Esophagus (tissue), 2 donors: ENCODE measurements at regions not wholly inside any gene's neighbourhood (a gene's known extent, or its start where the extent isn't known, plus 50 kb on each side); places are given as distances from the start of the nearest gene placed in this dataset.

Experiments used
- H3K27ac ChIP-seq, 2 donors: one replicate each; pipeline ENCODE4 v1.5.1; 2013; ENCODE audit warnings: low read depth in 2 of 2, mild to moderate bottlenecking in 2 of 2, inconsistent platforms in 1 of 2, low read length in 1 of 2, moderate library complexity in 1 of 2
- H3K27me3 ChIP-seq, 2 donors: one replicate each; pipeline ENCODE4 v1.6.1; 2013; ENCODE audit warnings: low read length in 2 of 2, control low read depth in 1 of 2, mild to moderate bottlenecking in 1 of 2; ENCODE audit not compliant: insufficient read depth in 2 of 2, control insufficient read depth in 1 of 2
- H3K36me3 ChIP-seq, 2 donors: one replicate each; pipeline ENCODE4 v1.6.1; 2013; ENCODE audit warnings: low read length in 1 of 2; ENCODE audit not compliant: control insufficient read depth in 2 of 2, insufficient read depth in 2 of 2
- H3K4me1 ChIP-seq, 2 donors: one replicate each; pipeline ENCODE4 v1.6.1; 2013; ENCODE audit warnings: low read length in 1 of 2; ENCODE audit not compliant: control insufficient read depth in 2 of 2, insufficient read depth in 2 of 2
- H3K4me3 ChIP-seq, 2 donors: one replicate each; pipeline ENCODE4 v1.5.1; 2013; ENCODE audit warnings: low read length in 2 of 2, mild to moderate bottlenecking in 2 of 2, low read depth in 1 of 2, moderate library complexity in 1 of 2
- H3K9me3 ChIP-seq, 2 donors: one replicate each; pipeline ENCODE4 v1.6.1; 2013; ENCODE audit warnings: mild to moderate bottlenecking in 2 of 2, low read depth in 1 of 2, low read length in 1 of 2, moderate library complexity in 1 of 2; ENCODE audit not compliant: control insufficient read depth in 2 of 2, insufficient read depth in 1 of 2
- WGBS, 2 donors: extraction: QIAGEN DNeasy Blood & Tissue Kit; methylation state at CpG; one replicate each; pipeline ENCODE4 v1.1.7; 2013; 5-methylcytosine and 5-hydroxymethylcytosine counted together
- donor health status: healthy with polysubstance abuse.
- donor health status: Bipolar disorder and iron deficiency.

- Histone ChIP-seq H3K4me1 (no peaks in the 10 kb centered on the region), H3K9me3 (no peaks in the 10 kb centered on the region), H3K4me3 (no peak overlapping the region), H3K36me3 (no peaks in the 10 kb centered on the region), H3K27ac (no peak overlapping the region), H3K27me3 (no peaks in the 10 kb centered on the region)
- 64 to 76% methylated on average over 1 of the region's 1 CpG for WGBS, 2 donors
Measured at GRCh38 chr13:104086210-104086609, 1020.0 kb upstream of the SLC10A2 start.

DNA sequence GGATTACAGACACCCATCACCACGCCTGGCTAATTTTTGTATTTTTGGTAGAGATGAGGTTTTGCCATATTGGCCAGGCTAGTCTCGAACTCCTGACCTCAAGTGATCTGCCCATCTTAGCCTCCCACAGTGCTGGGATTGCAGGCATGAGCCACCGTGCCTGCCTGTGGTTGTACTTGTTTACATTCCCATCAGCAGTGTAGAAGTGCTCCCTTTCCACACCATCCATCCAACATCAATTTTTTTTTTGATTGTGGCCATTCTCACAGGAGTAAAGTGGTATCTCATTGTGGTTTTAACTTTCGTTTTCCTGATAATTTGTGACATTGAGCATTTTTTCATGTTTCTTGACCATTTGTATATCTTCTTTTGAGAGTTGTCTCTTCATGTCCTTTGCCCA, 1019.4 kb upstream of the SLC10A2 start:
- Histone ChIP-seq H3K9me3 (no peaks in the 10 kb centered on the region), H3K36me3 (no peaks in the 10 kb centered on the region), H3K27me3 (no peaks in the 10 kb centered on the region), H3K4me3 (no peak overlapping the region), H3K27ac (no peak overlapping the region), H3K4me1 (no peaks in the 10 kb centered on the region)
- 68 to 70% methylated on average over 4 of the region's 4 CpGs for WGBS, 2 donors

DNA sequence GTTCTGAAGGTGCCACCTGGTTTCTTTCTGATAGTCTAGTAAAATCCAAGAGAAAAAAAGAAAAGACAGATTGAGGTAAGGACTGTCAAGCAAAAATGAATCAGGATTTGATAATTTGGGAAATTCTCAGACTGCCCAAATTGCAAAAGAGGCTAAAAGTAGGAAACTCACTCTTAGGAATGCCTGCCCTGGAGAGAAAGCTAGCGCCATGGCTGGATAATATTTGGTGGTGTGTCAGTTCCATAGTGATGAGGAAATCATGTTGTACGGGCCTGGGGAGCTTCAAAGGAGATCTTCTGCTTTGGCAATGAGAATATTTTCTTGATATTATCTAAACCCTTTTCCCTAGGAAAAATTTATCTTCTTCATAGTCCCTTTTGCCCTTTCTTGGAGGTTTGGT, 1008.1 kb upstream of the SLC10A2 start:
- no peaks in the 10 kb centered on the region for H3K36me3 ChIP-seq
- no peak overlapping the region for H3K27ac ChIP-seq
- WGBS, 2 donors = 84 to 89% methylated on average over 2 of the region's 2 CpGs
- H3K4me3 ChIP-seq = no peak overlapping the region
- no peaks in the 10 kb centered on the region for H3K9me3 ChIP-seq
- H3K4me1 ChIP-seq = no peaks in the 10 kb centered on the region
- H3K27me3 ChIP-seq = no peaks in the 10 kb centered on the region

DNA sequence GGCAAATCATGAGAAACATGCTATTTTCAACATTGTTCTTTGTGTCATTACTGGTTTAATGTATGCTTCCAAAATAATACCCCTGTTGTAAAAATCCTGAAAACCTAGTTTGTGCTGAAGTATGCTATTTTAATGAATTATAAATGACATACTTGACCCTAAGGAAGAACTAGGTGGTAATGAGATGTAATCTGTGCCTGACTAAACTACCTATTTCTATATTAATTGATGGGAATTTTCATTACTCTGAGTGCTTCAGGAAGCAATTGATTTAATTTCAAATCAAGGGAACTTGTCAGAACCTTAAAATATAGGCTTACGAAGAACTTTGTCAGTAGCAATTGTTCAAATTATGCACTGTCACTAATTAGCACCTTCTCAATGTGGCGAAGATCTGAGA, 1005.6 kb upstream of the SLC10A2 start:
- Histone ChIP-seq H3K36me3 (no peaks in the 10 kb centered on the region), H3K4me3 (no peak overlapping the region), H3K4me1 (no peaks in the 10 kb centered on the region), H3K27ac (no peak overlapping the region), H3K27me3 (no peaks in the 10 kb centered on the region), H3K9me3 (no peaks in the 10 kb centered on the region)
- 94 to 98% methylated on average over 2 of the region's 2 CpGs for WGBS, 2 donors

DNA sequence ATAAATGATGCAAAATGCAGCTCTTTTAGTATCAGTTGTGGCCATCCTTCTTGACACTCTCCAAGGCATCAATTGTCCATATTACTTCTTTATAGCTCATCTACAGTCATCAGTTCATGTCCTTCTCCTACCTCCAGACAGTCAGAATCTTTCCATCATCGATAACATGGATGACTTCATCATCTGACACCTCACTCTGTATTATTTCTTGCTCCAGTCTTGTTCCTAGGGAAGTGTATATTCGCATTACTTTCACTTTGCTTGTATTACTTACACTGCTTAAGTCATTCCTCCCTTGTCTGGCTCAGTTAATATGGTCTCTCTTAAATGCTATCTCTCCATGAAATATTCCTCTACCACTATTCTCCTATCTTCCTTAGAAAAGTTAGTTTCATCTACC, 999.1 kb upstream of the SLC10A2 start:
- Histone ChIP-seq H3K36me3 (no peaks in the 10 kb centered on the region), H3K4me3 (no peak overlapping the region), H3K9me3 (no peaks in the 10 kb centered on the region), H3K4me1 (no peaks in the 10 kb centered on the region), H3K27me3 (no peaks in the 10 kb centered on the region), H3K27ac (no peak overlapping the region)
- 82 to 85% methylated on average over 2 of the region's 2 CpGs for WGBS, 2 donors

- H3K27me3 ChIP-seq = no peaks in the 10 kb centered on the region
- no peaks in the 10 kb centered on the region for H3K9me3 ChIP-seq
- H3K4me3 ChIP-seq = no peak overlapping the region
- WGBS, 2 donors = 77 to 80% methylated on average over 4 of the region's 4 CpGs
- H3K27ac ChIP-seq = no peak overlapping the region
- no peaks in the 10 kb centered on the region for H3K4me1 ChIP-seq
- H3K36me3 ChIP-seq = no peaks in the 10 kb centered on the region
Measured at GRCh38 chr13:104057861-104058260, 991.6 kb upstream of the SLC10A2 start.

GRCh38 chr13:104045907-104046306, 979.7 kb upstream of the SLC10A2 start:
- Histone ChIP-seq H3K27ac (no peak overlapping the region), H3K9me3 (no peaks in the 10 kb centered on the region), H3K36me3 (no peaks in the 10 kb centered on the region), H3K4me3 (no peak overlapping the region), H3K4me1 (no peaks in the 10 kb centered on the region), H3K27me3 (no peaks in the 10 kb centered on the region)
- WGBS, 2 donors = 26 to 28% methylated on average over 1 of the region's 1 CpG

DNA sequence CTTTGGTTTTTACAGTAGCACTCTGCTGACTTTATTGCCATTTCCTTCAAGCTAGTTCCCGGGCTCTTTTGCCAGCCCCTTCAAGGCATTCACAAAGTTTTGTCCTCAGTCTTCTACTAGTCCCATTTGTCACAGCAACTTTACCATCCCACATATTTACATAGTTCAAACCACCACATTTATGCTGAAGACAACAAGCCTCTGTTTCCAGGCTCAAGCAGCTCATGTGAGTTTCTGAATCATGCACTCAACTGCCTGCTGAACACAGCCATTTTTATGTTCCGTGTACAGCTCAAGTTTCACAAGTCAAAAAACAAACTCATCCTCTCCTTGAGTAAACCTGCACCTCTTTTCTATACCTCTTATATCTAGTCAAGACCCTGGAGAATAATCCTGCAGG, 977.0 kb upstream of the SLC10A2 start:
- Histone ChIP-seq H3K27me3 (no peaks in the 10 kb centered on the region), H3K27ac (no peak overlapping the region), H3K4me3 (no peak overlapping the region)

GRCh38 chr13:104034891-104035290, 968.7 kb upstream of the SLC10A2 start:
- Histone ChIP-seq H3K9me3 (no peaks in the 10 kb centered on the region), H3K27ac (no peak overlapping the region), H3K27me3 (no peaks in the 10 kb centered on the region), H3K4me1 (no peaks in the 10 kb centered on the region), H3K36me3 (no peaks in the 10 kb centered on the region), H3K4me3 (no peak overlapping the region)
- 59 to 65% methylated on average over 2 of the region's 2 CpGs for WGBS, 2 donors

More for the DNA sequence above, 977.0 kb upstream of the SLC10A2 start:
- Histone ChIP-seq H3K4me1 (no peaks in the 10 kb centered on the region), H3K9me3 (no peaks in the 10 kb centered on the region), H3K36me3 (no peaks in the 10 kb centered on the region)
- 80 to 82% methylated on average over 2 of the region's 2 CpGs for WGBS, 2 donors

- H3K4me1 ChIP-seq = no peaks in the 10 kb centered on the region
- no peaks in the 10 kb centered on the region for H3K9me3 ChIP-seq
- no peaks in the 10 kb centered on the region for H3K27me3 ChIP-seq
- no peak overlapping the region for H3K4me3 ChIP-seq
- 53 to 67% methylated on average over 2 of the region's 2 CpGs for WGBS, 2 donors
- peaks cover 0 to 3% of the 10 kb centered on the region in 2 donors for H3K36me3 ChIP-seq
- no peak overlapping the region for H3K27ac ChIP-seq
Measured at GRCh38 chr13:104025303-104025702, 959.1 kb upstream of the SLC10A2 start.
